K562 (cell line): ENCODE measurements at regions not wholly inside any gene's neighbourhood (a gene's known extent, or its start where the extent isn't known, plus 50 kb on each side); places are given as distances from the start of the nearest gene placed in this dataset.

Experiments
- CAMTA2 ChIP-seq: fragments of 250-450 bp; sonication (Bioruptor Pico); conservative IDR thresholded peaks from 2 replicates; pipeline ENCODE4 v1.5.1; 2022
- HNRNPK ChIP-seq: fragments of 200-400 bp; formaldehyde crosslinking; IDR thresholded peaks from one replicate; pipeline ENCODE4 v1.6.1; 2018; ENCODE audit warnings: mild to moderate bottlenecking, low read depth, low read length; ENCODE audit not compliant: poor library complexity, severe bottlenecking
- HOXB6 ChIP-seq: fragments of 250-450 bp; sonication (Bioruptor Pico); IDR thresholded peaks from 2 replicates; pipeline ENCODE4 v1.5.1; 2022; ENCODE audit warnings: mild to moderate bottlenecking, borderline replicate concordance
- MAFK ChIP-seq: IDR thresholded peaks from 2 replicates; pipeline ENCODE4 v1.6.1; 2011; ENCODE audit warnings: low read length, improper control_type of control experiment
- PURB ChIP-seq: sonication (generic); formaldehyde crosslinking; IDR thresholded peaks from 2 replicates; pipeline ENCODE4 v1.9.0; 2021; ENCODE audit warnings: low read depth, mild to moderate bottlenecking, missing genetic modification reagents
- TAF1 ChIP-seq: IDR thresholded peaks from 2 replicates; pipeline ENCODE4 v1.6.1; 2011; ENCODE audit warnings: mild to moderate bottlenecking, low read length, moderate library complexity; ENCODE audit not compliant: insufficient read depth, control insufficient read depth, severe bottlenecking; ENCODE audit errors: extremely low read depth
- ZNF224 ChIP-seq: sonication (generic); formaldehyde crosslinking; IDR thresholded peaks from 2 replicates; pipeline ENCODE4 v1.8.0; 2022; ENCODE audit warnings: mild to moderate bottlenecking, missing genetic modification reagents
- TF ChIP-seq, protein P1 (sequence below): IDR thresholded peaks from 2 replicates; pipeline ENCODE4 v1.6.1; 2011; ENCODE audit warnings: borderline replicate concordance, low read depth, mild to moderate bottlenecking, moderate library complexity, low read length; ENCODE audit not compliant: insufficient read depth, poor library complexity, severe bottlenecking
- TF ChIP-seq, protein P2 (sequence below): fragments of 450-650 bp; IDR thresholded peaks from 2 replicates; pipeline ENCODE4 v1.6.1; 2017; ENCODE audit warnings: antibody characterized with exemption, mild to moderate bottlenecking
- TF ChIP-seq, protein P3 (sequence below): fragments of 450-650 bp; IDR thresholded peaks from 2 replicates; pipeline ENCODE4 v1.6.1; 2016; ENCODE audit warnings: mild to moderate bottlenecking, moderate library complexity

- TF ChIP-seq, protein P1, sequence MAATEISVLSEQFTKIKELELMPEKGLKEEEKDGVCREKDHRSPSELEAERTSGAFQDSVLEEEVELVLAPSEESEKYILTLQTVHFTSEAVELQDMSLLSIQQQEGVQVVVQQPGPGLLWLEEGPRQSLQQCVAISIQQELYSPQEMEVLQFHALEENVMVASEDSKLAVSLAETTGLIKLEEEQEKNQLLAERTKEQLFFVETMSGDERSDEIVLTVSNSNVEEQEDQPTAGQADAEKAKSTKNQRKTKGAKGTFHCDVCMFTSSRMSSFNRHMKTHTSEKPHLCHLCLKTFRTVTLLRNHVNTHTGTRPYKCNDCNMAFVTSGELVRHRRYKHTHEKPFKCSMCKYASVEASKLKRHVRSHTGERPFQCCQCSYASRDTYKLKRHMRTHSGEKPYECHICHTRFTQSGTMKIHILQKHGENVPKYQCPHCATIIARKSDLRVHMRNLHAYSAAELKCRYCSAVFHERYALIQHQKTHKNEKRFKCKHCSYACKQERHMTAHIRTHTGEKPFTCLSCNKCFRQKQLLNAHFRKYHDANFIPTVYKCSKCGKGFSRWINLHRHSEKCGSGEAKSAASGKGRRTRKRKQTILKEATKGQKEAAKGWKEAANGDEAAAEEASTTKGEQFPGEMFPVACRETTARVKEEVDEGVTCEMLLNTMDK = no peak
- TF ChIP-seq PURB (CRISPR knock-in tag) (no peak), HNRNPK (no peak), CAMTA2 (no peak), HOXB6 (CRISPR knock-in tag) (no peak), ZNF224 (CRISPR knock-in tag) (no peak), MAFK (no peak), TAF1 (peak; percentile 49)
- TF ChIP-seq, protein P2, sequence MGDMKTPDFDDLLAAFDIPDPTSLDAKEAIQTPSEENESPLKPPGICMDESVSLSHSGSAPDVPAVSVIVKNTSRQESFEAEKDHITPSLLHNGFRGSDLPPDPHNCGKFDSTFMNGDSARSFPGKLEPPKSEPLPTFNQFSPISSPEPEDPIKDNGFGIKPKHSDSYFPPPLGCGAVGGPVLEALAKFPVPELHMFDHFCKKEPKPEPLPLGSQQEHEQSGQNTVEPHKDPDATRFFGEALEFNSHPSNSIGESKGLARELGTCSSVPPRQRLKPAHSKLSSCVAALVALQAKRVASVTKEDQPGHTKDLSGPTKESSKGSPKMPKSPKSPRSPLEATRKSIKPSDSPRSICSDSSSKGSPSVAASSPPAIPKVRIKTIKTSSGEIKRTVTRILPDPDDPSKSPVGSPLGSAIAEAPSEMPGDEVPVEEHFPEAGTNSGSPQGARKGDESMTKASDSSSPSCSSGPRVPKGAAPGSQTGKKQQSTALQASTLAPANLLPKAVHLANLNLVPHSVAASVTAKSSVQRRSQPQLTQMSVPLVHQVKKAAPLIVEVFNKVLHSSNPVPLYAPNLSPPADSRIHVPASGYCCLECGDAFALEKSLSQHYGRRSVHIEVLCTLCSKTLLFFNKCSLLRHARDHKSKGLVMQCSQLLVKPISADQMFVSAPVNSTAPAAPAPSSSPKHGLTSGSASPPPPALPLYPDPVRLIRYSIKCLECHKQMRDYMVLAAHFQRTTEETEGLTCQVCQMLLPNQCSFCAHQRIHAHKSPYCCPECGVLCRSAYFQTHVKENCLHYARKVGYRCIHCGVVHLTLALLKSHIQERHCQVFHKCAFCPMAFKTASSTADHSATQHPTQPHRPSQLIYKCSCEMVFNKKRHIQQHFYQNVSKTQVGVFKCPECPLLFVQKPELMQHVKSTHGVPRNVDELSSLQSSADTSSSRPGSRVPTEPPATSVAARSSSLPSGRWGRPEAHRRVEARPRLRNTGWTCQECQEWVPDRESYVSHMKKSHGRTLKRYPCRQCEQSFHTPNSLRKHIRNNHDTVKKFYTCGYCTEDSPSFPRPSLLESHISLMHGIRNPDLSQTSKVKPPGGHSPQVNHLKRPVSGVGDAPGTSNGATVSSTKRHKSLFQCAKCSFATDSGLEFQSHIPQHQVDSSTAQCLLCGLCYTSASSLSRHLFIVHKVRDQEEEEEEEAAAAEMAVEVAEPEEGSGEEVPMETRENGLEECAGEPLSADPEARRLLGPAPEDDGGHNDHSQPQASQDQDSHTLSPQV = 0 out of 2 replicates have a peak, but pooled peaks have one; percentile 20
- TF ChIP-seq, protein P3, sequence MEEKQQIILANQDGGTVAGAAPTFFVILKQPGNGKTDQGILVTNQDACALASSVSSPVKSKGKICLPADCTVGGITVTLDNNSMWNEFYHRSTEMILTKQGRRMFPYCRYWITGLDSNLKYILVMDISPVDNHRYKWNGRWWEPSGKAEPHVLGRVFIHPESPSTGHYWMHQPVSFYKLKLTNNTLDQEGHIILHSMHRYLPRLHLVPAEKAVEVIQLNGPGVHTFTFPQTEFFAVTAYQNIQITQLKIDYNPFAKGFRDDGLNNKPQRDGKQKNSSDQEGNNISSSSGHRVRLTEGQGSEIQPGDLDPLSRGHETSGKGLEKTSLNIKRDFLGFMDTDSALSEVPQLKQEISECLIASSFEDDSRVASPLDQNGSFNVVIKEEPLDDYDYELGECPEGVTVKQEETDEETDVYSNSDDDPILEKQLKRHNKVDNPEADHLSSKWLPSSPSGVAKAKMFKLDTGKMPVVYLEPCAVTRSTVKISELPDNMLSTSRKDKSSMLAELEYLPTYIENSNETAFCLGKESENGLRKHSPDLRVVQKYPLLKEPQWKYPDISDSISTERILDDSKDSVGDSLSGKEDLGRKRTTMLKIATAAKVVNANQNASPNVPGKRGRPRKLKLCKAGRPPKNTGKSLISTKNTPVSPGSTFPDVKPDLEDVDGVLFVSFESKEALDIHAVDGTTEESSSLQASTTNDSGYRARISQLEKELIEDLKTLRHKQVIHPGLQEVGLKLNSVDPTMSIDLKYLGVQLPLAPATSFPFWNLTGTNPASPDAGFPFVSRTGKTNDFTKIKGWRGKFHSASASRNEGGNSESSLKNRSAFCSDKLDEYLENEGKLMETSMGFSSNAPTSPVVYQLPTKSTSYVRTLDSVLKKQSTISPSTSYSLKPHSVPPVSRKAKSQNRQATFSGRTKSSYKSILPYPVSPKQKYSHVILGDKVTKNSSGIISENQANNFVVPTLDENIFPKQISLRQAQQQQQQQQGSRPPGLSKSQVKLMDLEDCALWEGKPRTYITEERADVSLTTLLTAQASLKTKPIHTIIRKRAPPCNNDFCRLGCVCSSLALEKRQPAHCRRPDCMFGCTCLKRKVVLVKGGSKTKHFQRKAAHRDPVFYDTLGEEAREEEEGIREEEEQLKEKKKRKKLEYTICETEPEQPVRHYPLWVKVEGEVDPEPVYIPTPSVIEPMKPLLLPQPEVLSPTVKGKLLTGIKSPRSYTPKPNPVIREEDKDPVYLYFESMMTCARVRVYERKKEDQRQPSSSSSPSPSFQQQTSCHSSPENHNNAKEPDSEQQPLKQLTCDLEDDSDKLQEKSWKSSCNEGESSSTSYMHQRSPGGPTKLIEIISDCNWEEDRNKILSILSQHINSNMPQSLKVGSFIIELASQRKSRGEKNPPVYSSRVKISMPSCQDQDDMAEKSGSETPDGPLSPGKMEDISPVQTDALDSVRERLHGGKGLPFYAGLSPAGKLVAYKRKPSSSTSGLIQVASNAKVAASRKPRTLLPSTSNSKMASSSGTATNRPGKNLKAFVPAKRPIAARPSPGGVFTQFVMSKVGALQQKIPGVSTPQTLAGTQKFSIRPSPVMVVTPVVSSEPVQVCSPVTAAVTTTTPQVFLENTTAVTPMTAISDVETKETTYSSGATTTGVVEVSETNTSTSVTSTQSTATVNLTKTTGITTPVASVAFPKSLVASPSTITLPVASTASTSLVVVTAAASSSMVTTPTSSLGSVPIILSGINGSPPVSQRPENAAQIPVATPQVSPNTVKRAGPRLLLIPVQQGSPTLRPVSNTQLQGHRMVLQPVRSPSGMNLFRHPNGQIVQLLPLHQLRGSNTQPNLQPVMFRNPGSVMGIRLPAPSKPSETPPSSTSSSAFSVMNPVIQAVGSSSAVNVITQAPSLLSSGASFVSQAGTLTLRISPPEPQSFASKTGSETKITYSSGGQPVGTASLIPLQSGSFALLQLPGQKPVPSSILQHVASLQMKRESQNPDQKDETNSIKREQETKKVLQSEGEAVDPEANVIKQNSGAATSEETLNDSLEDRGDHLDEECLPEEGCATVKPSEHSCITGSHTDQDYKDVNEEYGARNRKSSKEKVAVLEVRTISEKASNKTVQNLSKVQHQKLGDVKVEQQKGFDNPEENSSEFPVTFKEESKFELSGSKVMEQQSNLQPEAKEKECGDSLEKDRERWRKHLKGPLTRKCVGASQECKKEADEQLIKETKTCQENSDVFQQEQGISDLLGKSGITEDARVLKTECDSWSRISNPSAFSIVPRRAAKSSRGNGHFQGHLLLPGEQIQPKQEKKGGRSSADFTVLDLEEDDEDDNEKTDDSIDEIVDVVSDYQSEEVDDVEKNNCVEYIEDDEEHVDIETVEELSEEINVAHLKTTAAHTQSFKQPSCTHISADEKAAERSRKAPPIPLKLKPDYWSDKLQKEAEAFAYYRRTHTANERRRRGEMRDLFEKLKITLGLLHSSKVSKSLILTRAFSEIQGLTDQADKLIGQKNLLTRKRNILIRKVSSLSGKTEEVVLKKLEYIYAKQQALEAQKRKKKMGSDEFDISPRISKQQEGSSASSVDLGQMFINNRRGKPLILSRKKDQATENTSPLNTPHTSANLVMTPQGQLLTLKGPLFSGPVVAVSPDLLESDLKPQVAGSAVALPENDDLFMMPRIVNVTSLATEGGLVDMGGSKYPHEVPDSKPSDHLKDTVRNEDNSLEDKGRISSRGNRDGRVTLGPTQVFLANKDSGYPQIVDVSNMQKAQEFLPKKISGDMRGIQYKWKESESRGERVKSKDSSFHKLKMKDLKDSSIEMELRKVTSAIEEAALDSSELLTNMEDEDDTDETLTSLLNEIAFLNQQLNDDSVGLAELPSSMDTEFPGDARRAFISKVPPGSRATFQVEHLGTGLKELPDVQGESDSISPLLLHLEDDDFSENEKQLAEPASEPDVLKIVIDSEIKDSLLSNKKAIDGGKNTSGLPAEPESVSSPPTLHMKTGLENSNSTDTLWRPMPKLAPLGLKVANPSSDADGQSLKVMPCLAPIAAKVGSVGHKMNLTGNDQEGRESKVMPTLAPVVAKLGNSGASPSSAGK = peak; percentile 73
Measured at GRCh38 chr12:34335819-34336262, 313.5 kb downstream of the ALG10 start (continued).
